GM23338 (cell line): ENCODE measurements at regions not wholly inside any gene's neighbourhood (a gene's known extent, or its start where the extent isn't known, plus 50 kb on each side); places are given as distances from the start of the nearest gene placed in this dataset.

ENCODE experiments used
- ATAC-seq: fragments of 200-7000 bp; cut with Tn5 transposase; 3 replicates; pipeline ENCODE4 v1.9.1; 2020
- DNase-seq: peaks from one replicate; pipeline ENCODE4 v3.0.0-alpha.2; 2015; ENCODE audit warnings: low spot score
- H2AFZ ChIP-seq: fragments of 200-600 bp; sonication (generic); 2 replicates; pipeline ENCODE4 v1.8.0; 2016; ENCODE audit warnings: antibody characterized with exemption, mild to moderate bottlenecking, moderate library complexity
- H3F3A ChIP-seq: fragments of 200-600 bp; sonication (generic); replicated peaks from 2 replicates; pipeline ENCODE4 v1.8.0; 2017; ENCODE audit warnings: antibody characterized with exemption, mixed run types, low read depth
- H3K27ac ChIP-seq: fragments of 200-600 bp; sonication (generic); 2 replicates; pipeline ENCODE4 v1.6.1; 2016; ENCODE audit warnings: low read depth
- H3K27me3 ChIP-seq: fragments of 200-600 bp; sonication (generic); 2 replicates; pipeline ENCODE4 v1.8.0; 2016; ENCODE audit warnings: mild to moderate bottlenecking, mixed run types, moderate library complexity; ENCODE audit not compliant: insufficient read depth
- H3K36me3 ChIP-seq: fragments of 200-600 bp; sonication (generic); 2 replicates; pipeline ENCODE4 v1.8.0; 2016; ENCODE audit warnings: mild to moderate bottlenecking; ENCODE audit not compliant: insufficient read depth
- H3K4me1 ChIP-seq: fragments of 200-600 bp; sonication (generic); 2 replicates; pipeline ENCODE4 v1.8.0; 2016; ENCODE audit warnings: mild to moderate bottlenecking, moderate library complexity; ENCODE audit not compliant: insufficient read depth
- H3K4me2 ChIP-seq: fragments of 200-600 bp; sonication (generic); 2 replicates; pipeline ENCODE4 v1.7.1; 2017; ENCODE audit warnings: mixed run types
- H3K4me3 ChIP-seq: fragments of 200-600 bp; sonication (generic); 2 replicates; pipeline ENCODE4 v1.6.1; 2016; ENCODE audit warnings: mixed run types
- H3K79me2 ChIP-seq: fragments of 200-600 bp; sonication (generic); replicated peaks from 2 replicates; pipeline ENCODE4 v1.8.0; 2017; ENCODE audit warnings: mild to moderate bottlenecking; ENCODE audit not compliant: insufficient read depth
- H3K9me2 ChIP-seq: fragments of 200-600 bp; sonication (generic); 2 replicates; pipeline ENCODE4 v1.8.0; 2017; ENCODE audit not compliant: insufficient read depth
- H4K20me1 ChIP-seq: fragments of 200-600 bp; sonication (generic); replicated peaks from 2 replicates; pipeline ENCODE4 v1.8.0; 2017; ENCODE audit warnings: mild to moderate bottlenecking; ENCODE audit not compliant: insufficient read depth
- H3K27ac Mint-ChIP-seq: 2 replicates; pipeline ENCODE4 v1.8.0; 2020; ENCODE audit warnings: inconsistent platforms, mild to moderate bottlenecking, moderate library complexity, mixed read lengths
- H3K27me3 Mint-ChIP-seq: 3 replicates; pipeline ENCODE4 v1.8.0; 2022; ENCODE audit warnings: low read depth, mild to moderate bottlenecking, moderate library complexity, mixed read lengths, inconsistent platforms; ENCODE audit not compliant: insufficient read depth, poor library complexity
- H3K36me3 Mint-ChIP-seq: 3 replicates; pipeline ENCODE4 v1.8.0; 2021; ENCODE audit warnings: low read depth, mild to moderate bottlenecking, inconsistent platforms, moderate library complexity, mixed read lengths
- H3K4me1 Mint-ChIP-seq: 3 replicates; pipeline ENCODE4 v1.8.0; 2020; ENCODE audit warnings: mild to moderate bottlenecking, inconsistent platforms, mixed read lengths
- H3K4me3 Mint-ChIP-seq: 3 replicates; pipeline ENCODE4 v1.8.0; 2021; ENCODE audit warnings: moderate library complexity, mild to moderate bottlenecking, inconsistent platforms, mixed read lengths
- H3K9me3 Mint-ChIP-seq: 3 replicates; pipeline ENCODE4 v1.8.0; 2020; ENCODE audit warnings: moderate library complexity, mild to moderate bottlenecking, inconsistent platforms, mixed read lengths
- EZH2 ChIP-seq: fragments of 200-600 bp; sonication (generic); IDR thresholded peaks from one replicate; pipeline ENCODE4 v1.8.0; 2017; ENCODE audit warnings: antibody characterized with exemption, mild to moderate bottlenecking, low read depth; ENCODE audit not compliant: unreplicated experiment
- EZH2phosphoT487 ChIP-seq: fragments of 200-600 bp; sonication (generic); IDR thresholded peaks from one replicate; pipeline ENCODE4 v1.8.1; 2018; ENCODE audit warnings: antibody characterized with exemption; ENCODE audit not compliant: unreplicated experiment
- JUNB ChIP-seq: IDR thresholded peaks from one replicate; pipeline ENCODE4 v1.6.1; 2016; ENCODE audit warnings: antibody characterized with exemption; ENCODE audit not compliant: unreplicated experiment
- ZNF114 ChIP-seq: fragments of 250-450 bp; sonication (Bioruptor Pico); IDR thresholded peaks from 2 replicates; pipeline ENCODE4 v1.5.0; 2020; ENCODE audit warnings: mild to moderate bottlenecking, moderate library complexity
- ZNF331 ChIP-seq: fragments of 250-450 bp; sonication (Bioruptor Pico); IDR thresholded peaks from 2 replicates; pipeline ENCODE4 v1.5.0; 2020; ENCODE audit warnings: low read depth, mild to moderate bottlenecking, moderate library complexity
- TF ChIP-seq, protein P1 (sequence below): fragments of 250-450 bp; sonication (Bioruptor Pico); IDR thresholded peaks from 2 replicates; pipeline ENCODE4 v1.5.0; 2020; ENCODE audit warnings: mild to moderate bottlenecking, moderate library complexity
- TF ChIP-seq, protein P2 (sequence below), 2 experiments: fragments of 200-600 bp in 1 of 2; sonication (generic) in 1 of 2; conservative IDR thresholded peaks; 2 replicates each; pipeline versions ENCODE4 v1.5.1 to v1.6.1; 2016 to 2017; ENCODE audit warnings: antibody characterized with exemption in 2 of 2, low read depth in 2 of 2, mild to moderate bottlenecking in 2 of 2, moderate library complexity in 1 of 2

- H3K4me3 Mint-ChIP-seq, result no peak overlapping the region
- TF ChIP-seq, protein P1, sequence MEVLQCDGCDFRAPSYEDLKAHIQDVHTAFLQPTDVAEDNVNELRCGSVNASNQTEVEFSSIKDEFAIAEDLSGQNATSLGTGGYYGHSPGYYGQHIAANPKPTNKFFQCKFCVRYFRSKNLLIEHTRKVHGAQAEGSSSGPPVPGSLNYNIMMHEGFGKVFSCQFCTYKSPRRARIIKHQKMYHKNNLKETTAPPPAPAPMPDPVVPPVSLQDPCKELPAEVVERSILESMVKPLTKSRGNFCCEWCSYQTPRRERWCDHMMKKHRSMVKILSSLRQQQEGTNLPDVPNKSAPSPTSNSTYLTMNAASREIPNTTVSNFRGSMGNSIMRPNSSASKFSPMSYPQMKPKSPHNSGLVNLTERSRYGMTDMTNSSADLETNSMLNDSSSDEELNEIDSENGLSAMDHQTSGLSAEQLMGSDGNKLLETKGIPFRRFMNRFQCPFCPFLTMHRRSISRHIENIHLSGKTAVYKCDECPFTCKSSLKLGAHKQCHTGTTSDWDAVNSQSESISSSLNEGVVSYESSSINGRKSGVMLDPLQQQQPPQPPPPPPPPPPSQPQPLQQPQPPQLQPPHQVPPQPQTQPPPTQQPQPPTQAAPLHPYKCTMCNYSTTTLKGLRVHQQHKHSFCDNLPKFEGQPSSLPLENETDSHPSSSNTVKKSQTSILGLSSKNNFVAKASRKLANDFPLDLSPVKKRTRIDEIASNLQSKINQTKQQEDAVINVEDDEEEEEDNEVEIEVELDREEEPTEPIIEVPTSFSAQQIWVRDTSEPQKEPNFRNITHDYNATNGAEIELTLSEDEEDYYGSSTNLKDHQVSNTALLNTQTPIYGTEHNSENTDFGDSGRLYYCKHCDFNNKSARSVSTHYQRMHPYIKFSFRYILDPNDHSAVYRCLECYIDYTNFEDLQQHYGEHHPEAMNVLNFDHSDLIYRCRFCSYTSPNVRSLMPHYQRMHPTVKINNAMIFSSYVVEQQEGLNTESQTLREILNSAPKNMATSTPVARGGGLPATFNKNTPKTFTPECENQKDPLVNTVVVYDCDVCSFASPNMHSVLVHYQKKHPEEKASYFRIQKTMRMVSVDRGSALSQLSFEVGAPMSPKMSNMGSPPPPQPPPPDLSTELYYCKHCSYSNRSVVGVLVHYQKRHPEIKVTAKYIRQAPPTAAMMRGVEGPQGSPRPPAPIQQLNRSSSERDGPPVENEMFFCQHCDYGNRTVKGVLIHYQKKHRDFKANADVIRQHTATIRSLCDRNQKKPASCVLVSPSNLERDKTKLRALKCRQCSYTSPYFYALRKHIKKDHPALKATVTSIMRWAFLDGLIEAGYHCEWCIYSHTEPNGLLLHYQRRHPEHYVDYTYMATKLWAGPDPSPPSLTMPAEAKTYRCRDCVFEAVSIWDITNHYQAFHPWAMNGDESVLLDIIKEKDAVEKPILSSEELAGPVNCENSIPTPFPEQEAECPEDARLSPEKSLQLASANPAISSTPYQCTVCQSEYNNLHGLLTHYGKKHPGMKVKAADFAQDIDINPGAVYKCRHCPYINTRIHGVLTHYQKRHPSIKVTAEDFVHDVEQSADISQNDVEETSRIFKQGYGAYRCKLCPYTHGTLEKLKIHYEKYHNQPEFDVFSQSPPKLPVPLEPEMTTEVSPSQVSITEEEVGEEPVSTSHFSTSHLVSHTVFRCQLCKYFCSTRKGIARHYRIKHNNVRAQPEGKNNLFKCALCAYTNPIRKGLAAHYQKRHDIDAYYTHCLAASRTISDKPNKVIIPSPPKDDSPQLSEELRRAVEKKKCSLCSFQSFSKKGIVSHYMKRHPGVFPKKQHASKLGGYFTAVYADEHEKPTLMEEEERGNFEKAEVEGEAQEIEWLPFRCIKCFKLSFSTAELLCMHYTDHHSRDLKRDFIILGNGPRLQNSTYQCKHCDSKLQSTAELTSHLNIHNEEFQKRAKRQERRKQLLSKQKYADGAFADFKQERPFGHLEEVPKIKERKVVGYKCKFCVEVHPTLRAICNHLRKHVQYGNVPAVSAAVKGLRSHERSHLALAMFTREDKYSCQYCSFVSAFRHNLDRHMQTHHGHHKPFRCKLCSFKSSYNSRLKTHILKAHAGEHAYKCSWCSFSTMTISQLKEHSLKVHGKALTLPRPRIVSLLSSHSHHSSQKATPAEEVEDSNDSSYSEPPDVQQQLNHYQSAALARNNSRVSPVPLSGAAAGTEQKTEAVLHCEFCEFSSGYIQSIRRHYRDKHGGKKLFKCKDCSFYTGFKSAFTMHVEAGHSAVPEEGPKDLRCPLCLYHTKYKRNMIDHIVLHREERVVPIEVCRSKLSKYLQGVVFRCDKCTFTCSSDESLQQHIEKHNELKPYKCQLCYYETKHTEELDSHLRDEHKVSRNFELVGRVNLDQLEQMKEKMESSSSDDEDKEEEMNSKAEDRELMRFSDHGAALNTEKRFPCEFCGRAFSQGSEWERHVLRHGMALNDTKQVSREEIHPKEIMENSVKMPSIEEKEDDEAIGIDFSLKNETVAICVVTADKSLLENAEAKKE (CRISPR knock-in tag), result no peak
- TF ChIP-seq JUNB (no peak), ZNF331 (CRISPR knock-in tag) (no peak), EZH2phosphoT487 (no peak), ZNF114 (CRISPR knock-in tag) (no peak), EZH2 (no peak)
- TF ChIP-seq, protein P2, sequence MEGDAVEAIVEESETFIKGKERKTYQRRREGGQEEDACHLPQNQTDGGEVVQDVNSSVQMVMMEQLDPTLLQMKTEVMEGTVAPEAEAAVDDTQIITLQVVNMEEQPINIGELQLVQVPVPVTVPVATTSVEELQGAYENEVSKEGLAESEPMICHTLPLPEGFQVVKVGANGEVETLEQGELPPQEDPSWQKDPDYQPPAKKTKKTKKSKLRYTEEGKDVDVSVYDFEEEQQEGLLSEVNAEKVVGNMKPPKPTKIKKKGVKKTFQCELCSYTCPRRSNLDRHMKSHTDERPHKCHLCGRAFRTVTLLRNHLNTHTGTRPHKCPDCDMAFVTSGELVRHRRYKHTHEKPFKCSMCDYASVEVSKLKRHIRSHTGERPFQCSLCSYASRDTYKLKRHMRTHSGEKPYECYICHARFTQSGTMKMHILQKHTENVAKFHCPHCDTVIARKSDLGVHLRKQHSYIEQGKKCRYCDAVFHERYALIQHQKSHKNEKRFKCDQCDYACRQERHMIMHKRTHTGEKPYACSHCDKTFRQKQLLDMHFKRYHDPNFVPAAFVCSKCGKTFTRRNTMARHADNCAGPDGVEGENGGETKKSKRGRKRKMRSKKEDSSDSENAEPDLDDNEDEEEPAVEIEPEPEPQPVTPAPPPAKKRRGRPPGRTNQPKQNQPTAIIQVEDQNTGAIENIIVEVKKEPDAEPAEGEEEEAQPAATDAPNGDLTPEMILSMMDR (conservative IDR thresholded peaks at IDR 0.05; ENCODE audit: low read depth in 2 of 2), result no peak
- Histone ChIP-seq H3K27ac (no peak overlapping the region; the same call in 1 of the 2 replicates), H3K79me2 (no peaks in the 10 kb centered on the region), H3K27me3 (no peaks in the 10 kb centered on the region), H3K4me3 (no peak overlapping the region), H3K4me2 (no peak overlapping the region), H3F3A (no peaks in the 10 kb centered on the region), H3K9me2 (peaks cover 5% of the 10 kb centered on the region; the same call in 1 of the 2 replicates), H3K4me1 (peaks cover 3% of the 10 kb centered on the region; the same call in 1 of the 2 replicates), H2AFZ (no peak overlapping the region), H3K36me3 (no peaks in the 10 kb centered on the region), H4K20me1 (no peaks in the 10 kb centered on the region)
- no peak for ATAC-seq
- peak overlapping the region; percentile 77; the same call in 1 of the 2 replicates for H3K27ac Mint-ChIP-seq
- peaks cover 24% of the 10 kb centered on the region; the same call in 2 of the 3 replicates for H3K36me3 Mint-ChIP-seq
- H3K4me1 Mint-ChIP-seq, result peaks cover 4% of the 10 kb centered on the region; the same call in 2 of the 3 replicates
- H3K9me3 Mint-ChIP-seq, result peaks cover 8% of the 10 kb centered on the region; the same call in 2 of the 3 replicates
- peak; percentile 49 for DNase-seq
- H3K27me3 Mint-ChIP-seq, result no peaks in the 10 kb centered on the region
These were observed 170.7 kb upstream of the FSIP2 start for GRCh38 chr2:185567940-185568339.
